ENCODE measurements at regions not wholly inside any gene's neighbourhood (a gene's known extent, or its start where the extent isn't known, plus 50 kb on each side); places are given as distances from the start of the nearest gene placed in this dataset.

DNA sequence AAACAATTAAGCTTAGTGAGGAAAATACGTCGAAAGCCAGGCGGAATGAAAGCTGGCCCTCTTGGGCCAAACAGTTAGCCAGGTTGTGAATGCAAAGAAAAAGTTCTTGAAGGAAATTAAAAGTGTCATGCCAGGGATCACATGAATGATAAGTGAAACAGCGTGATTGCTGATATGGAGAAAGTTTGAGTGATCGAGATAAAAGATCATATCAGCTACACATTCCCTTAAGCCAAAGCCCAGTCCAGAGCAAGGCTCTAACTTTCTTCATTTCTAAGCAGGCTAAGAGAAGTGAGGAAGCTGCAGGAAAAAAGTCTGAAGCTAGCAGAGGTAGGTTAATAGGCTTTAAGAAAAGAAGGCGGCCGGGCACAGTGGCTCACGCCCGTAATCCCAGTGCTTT, 254.0 kb downstream of the EFNB2 start:
- Histone ChIP-seq H3K27me3 (ENCODE audit: control insufficient read depth, insufficient read depth, low read length) (no peaks in the 10 kb centered on the region), H3K4me3 (replicated peaks in 1 of 4; ENCODE audit: control extremely low read depth in 1 of 4, insufficient read depth in 1 of 4, low read depth in 3 of 4, low read length in 4 of 4) (no peak overlapping the region), H3K4me1 (ENCODE audit: control insufficient read depth, extremely low read depth, insufficient read depth, low read length) (no peaks in the 10 kb centered on the region), H3K27ac (ENCODE audit: insufficient read depth, low read length) (no peak overlapping the region), H3K79me2 (ENCODE audit: control insufficient read depth, insufficient read depth, low read length) (no peaks in the 10 kb centered on the region), H3K4me2 (ENCODE audit: extremely low read depth, insufficient read depth, low read length) (no peak overlapping the region), H3K36me3 (ENCODE audit: control insufficient read depth, insufficient read depth, low read length) (no peaks in the 10 kb centered on the region), H3K9me3 (ENCODE audit: control insufficient read depth, insufficient read depth, low read depth, low read length) (no peaks in the 10 kb centered on the region), H4K20me1 (ENCODE audit: control insufficient read depth, extremely low read depth, insufficient read depth, low read length) (no peaks in the 10 kb centered on the region), H2AFZ (ENCODE audit: low read length) (no peak overlapping the region), H3K9ac (ENCODE audit: insufficient read depth, low read length) (no peak overlapping the region)
- no peak for DNase-seq (ENCODE audit: low read depth in 2 of 2)
- no peak for TF ChIP-seq EZH2 (IDR thresholded peaks at IDR 0.05; ENCODE audit: low read length, missing control alignments)
- TF ChIP-seq, protein P1, sequence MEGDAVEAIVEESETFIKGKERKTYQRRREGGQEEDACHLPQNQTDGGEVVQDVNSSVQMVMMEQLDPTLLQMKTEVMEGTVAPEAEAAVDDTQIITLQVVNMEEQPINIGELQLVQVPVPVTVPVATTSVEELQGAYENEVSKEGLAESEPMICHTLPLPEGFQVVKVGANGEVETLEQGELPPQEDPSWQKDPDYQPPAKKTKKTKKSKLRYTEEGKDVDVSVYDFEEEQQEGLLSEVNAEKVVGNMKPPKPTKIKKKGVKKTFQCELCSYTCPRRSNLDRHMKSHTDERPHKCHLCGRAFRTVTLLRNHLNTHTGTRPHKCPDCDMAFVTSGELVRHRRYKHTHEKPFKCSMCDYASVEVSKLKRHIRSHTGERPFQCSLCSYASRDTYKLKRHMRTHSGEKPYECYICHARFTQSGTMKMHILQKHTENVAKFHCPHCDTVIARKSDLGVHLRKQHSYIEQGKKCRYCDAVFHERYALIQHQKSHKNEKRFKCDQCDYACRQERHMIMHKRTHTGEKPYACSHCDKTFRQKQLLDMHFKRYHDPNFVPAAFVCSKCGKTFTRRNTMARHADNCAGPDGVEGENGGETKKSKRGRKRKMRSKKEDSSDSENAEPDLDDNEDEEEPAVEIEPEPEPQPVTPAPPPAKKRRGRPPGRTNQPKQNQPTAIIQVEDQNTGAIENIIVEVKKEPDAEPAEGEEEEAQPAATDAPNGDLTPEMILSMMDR (conservative IDR thresholded peaks at IDR 0.05 in 1 of 2, IDR thresholded peaks at IDR 0.05 in 1 of 2; ENCODE audit: low read depth in 1 of 2, low read length in 2 of 2): no peak

DNA sequence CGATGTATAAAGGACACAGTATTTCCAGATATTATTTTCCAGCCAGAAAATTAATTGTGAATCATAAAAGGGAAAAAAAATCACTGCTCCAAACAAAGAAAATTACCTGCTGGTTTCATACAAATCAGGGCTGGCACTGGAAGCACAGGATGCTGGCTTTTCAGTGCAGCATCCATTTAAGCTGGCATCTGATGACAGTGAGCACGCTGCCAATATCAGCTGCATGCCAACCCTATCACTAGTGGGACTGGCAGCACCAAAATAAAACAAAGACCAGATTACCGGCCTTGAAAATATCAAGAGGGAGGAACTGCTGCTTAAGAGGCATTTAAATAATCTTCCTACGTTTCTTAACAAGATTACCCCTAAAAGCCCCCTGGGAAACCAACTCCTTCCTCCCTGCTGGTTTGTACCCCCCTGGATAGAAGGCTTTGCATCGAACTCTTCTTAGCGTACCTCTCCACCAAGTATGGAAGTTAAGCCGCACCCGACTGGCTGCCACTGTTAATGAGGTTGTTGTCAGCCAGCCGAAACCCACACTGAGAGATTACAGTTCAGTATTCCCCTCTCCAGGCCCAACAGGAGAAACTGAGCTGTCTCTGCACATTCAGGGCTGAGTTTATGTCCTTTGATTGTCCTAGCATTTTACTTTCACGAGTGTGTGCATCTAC, 257.8 kb downstream of the EFNB2 start:
- DNase-seq (ENCODE audit: low read depth in 2 of 2): no peak
- H3K9me3 ChIP-seq (ENCODE audit: control insufficient read depth, insufficient read depth, low read depth, low read length): no peaks in the 10 kb centered on the region
- H4K20me1 ChIP-seq (ENCODE audit: control insufficient read depth, extremely low read depth, insufficient read depth, low read length): no peaks in the 10 kb centered on the region
- H3K4me3 ChIP-seq (replicated peaks in 1 of 4; ENCODE audit: control extremely low read depth in 1 of 4, insufficient read depth in 1 of 4, low read depth in 3 of 4, low read length in 4 of 4): no peak overlapping the region
- H3K9ac ChIP-seq (ENCODE audit: insufficient read depth, low read length): no peak overlapping the region
- no peak overlapping the region for H3K27ac ChIP-seq (ENCODE audit: insufficient read depth, low read length)
- H3K36me3 ChIP-seq (ENCODE audit: control insufficient read depth, insufficient read depth, low read length): no peaks in the 10 kb centered on the region
- no peaks in the 10 kb centered on the region for H3K4me1 ChIP-seq (ENCODE audit: control insufficient read depth, extremely low read depth, insufficient read depth, low read length)
- H3K27me3 ChIP-seq (ENCODE audit: control insufficient read depth, insufficient read depth, low read length): no peaks in the 10 kb centered on the region
- no peak for TF ChIP-seq EZH2 (IDR thresholded peaks at IDR 0.05; ENCODE audit: low read length, missing control alignments)
- TF ChIP-seq, protein P1 (conservative IDR thresholded peaks at IDR 0.05 in 1 of 2, IDR thresholded peaks at IDR 0.05 in 1 of 2; ENCODE audit: low read depth in 1 of 2, low read length in 2 of 2): no peak
- H3K4me2 ChIP-seq (ENCODE audit: extremely low read depth, insufficient read depth, low read length): no peak overlapping the region
- no peaks in the 10 kb centered on the region for H3K79me2 ChIP-seq (ENCODE audit: control insufficient read depth, insufficient read depth, low read length)
- no peak overlapping the region for H2AFZ ChIP-seq (ENCODE audit: low read length)

DNA sequence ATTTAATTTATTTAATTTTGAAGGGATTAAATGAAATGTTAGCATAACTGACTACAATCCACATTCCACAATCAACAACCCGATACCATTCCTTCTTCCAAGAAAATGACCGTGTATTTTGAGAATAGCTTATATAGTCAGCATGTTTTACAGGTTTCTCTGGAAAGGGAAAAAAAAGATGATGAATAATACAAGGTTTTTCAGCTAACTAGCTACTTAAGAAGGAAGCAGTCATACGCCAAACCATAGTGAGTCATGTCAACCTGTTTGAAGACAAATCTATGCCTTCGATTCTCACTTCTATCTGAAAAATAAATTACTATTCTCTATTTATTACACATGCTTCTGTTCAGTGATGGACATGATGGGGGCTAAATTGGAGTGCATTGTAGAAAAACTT, 258.6 kb downstream of the EFNB2 start:
- H3K4me2 ChIP-seq (ENCODE audit: extremely low read depth, insufficient read depth, low read length): no peak overlapping the region
- no peaks in the 10 kb centered on the region for H3K79me2 ChIP-seq (ENCODE audit: control insufficient read depth, insufficient read depth, low read length)
- no peaks in the 10 kb centered on the region for H3K27me3 ChIP-seq (ENCODE audit: control insufficient read depth, insufficient read depth, low read length)
- TF ChIP-seq, protein P1 (conservative IDR thresholded peaks at IDR 0.05 in 1 of 2, IDR thresholded peaks at IDR 0.05 in 1 of 2; ENCODE audit: low read depth in 1 of 2, low read length in 2 of 2): no peak
- TF ChIP-seq EZH2 (IDR thresholded peaks at IDR 0.05; ENCODE audit: low read length, missing control alignments): no peak
- H4K20me1 ChIP-seq (ENCODE audit: control insufficient read depth, extremely low read depth, insufficient read depth, low read length): no peaks in the 10 kb centered on the region
- H2AFZ ChIP-seq (ENCODE audit: low read length): no peak overlapping the region
- no peak overlapping the region for H3K27ac ChIP-seq (ENCODE audit: insufficient read depth, low read length)
- H3K9ac ChIP-seq (ENCODE audit: insufficient read depth, low read length): no peak overlapping the region
- no peaks in the 10 kb centered on the region for H3K36me3 ChIP-seq (ENCODE audit: control insufficient read depth, insufficient read depth, low read length)
- H3K9me3 ChIP-seq (ENCODE audit: control insufficient read depth, insufficient read depth, low read depth, low read length): no peaks in the 10 kb centered on the region
- H3K4me1 ChIP-seq (ENCODE audit: control insufficient read depth, extremely low read depth, insufficient read depth, low read length): no peaks in the 10 kb centered on the region
- DNase-seq (ENCODE audit: low read depth in 2 of 2): peak in 1 of 2 donors; percentile 89
- no peak overlapping the region for H3K4me3 ChIP-seq (replicated peaks in 1 of 4; ENCODE audit: control extremely low read depth in 1 of 4, insufficient read depth in 1 of 4, low read depth in 3 of 4, low read length in 4 of 4)
